ENCODE measurements at regions not wholly inside any gene's neighbourhood (a gene's known extent, or its start where the extent isn't known, plus 50 kb on each side); places are given as distances from the start of the nearest gene placed in this dataset.
"Not testable (repeated sequence)": the region's sequence is repeated elsewhere in the genome, so short reads cannot be mapped to it uniquely, and the experiment has no call there.

- peak; percentile 91 to 98 (median 96) for DNase-seq
These were observed 219.9 kb downstream of the MN1 start for GRCh38 chr22:27581688-27582087.

GRCh38 chr22:27583856-27584255, 217.7 kb downstream of the MN1 start:
- DNase-seq: peak in 1 of 3 donors; percentile 78

- no peak for DNase-seq
These were observed 216.4 kb downstream of the MN1 start for GRCh38 chr22:27585141-27585540.

- DNase-seq: no peak
These were observed 213.3 kb downstream of the MN1 start for GRCh38 chr22:27588268-27588667.

- no peak for DNase-seq
These were observed 212.6 kb downstream of the MN1 start for GRCh38 chr22:27588915-27589314.

GRCh38 chr22:27591060-27591459, 210.5 kb downstream of the MN1 start:
- no peak for DNase-seq

- no peak for DNase-seq
These were observed 208.2 kb downstream of the MN1 start for GRCh38 chr22:27593378-27593777.

- DNase-seq: no peak
These were observed 207.5 kb downstream of the MN1 start for GRCh38 chr22:27594020-27594419.

- no peak for DNase-seq
These were observed 207.0 kb downstream of the MN1 start for GRCh38 chr22:27594474-27595134.

GRCh38 chr22:27596133-27596870, 205.3 kb downstream of the MN1 start:
- DNase-seq: peak in 2 of 3 donors; percentile 26 to 75

- no peak for DNase-seq
These were observed 203.7 kb downstream of the MN1 start for GRCh38 chr22:27597703-27598444.

GRCh38 chr22:27598792-27599191, 202.8 kb downstream of the MN1 start:
- DNase-seq: no peak

- no peak for DNase-seq
These were observed 200.4 kb downstream of the MN1 start for GRCh38 chr22:27601195-27601594.

- DNase-seq: no peak
These were observed 199.2 kb downstream of the MN1 start for GRCh38 chr22:27602390-27602789.

GRCh38 chr22:27603111-27603799, 198.3 kb downstream of the MN1 start:
- no peak for DNase-seq

GRCh38 chr22:27603800-27604144, 197.8 kb downstream of the MN1 start:
- DNase-seq: peak in 1 of 3 donors; percentile 45

GRCh38 chr22:27605390-27605789, 196.2 kb downstream of the MN1 start:
- no peak for DNase-seq

- DNase-seq: not testable (repeated sequence)
These were observed 193.8 kb downstream of the MN1 start for GRCh38 chr22:27607750-27608149.

- DNase-seq: no peak
These were observed 192.1 kb downstream of the MN1 start for GRCh38 chr22:27609451-27609888.

GRCh38 chr22:27610164-27610563, 191.4 kb downstream of the MN1 start:
- DNase-seq: not testable (repeated sequence)

- no peak for DNase-seq
These were observed 190.4 kb downstream of the MN1 start for GRCh38 chr22:27610863-27611786.

All from muscle of back (tissue), 3 donors.